ENCODE measurements at regions not wholly inside any gene's neighbourhood (a gene's known extent, or its start where the extent isn't known, plus 50 kb on each side); places are given as distances from the start of the nearest gene placed in this dataset.

- no peak for DNase-seq
Measured at GRCh38 chr4:180462116-180462515, 1781.1 kb upstream of the TENM3 start.

- no peak for DNase-seq
Measured at GRCh38 chr4:180465364-180465763, 1777.8 kb upstream of the TENM3 start.

GRCh38 chr4:180483036-180483435 is 1760.2 kb upstream of the TENM3 start:
- no peak for DNase-seq

GRCh38 chr4:180485407-180485806 is 1757.8 kb upstream of the TENM3 start:
- DNase-seq = no peak

GRCh38 chr4:180486342-180486741 is 1756.9 kb upstream of the TENM3 start:
- no peak for DNase-seq

GRCh38 chr4:180489787-180490186 is 1753.4 kb upstream of the TENM3 start:
- no peak for DNase-seq

GRCh38 chr4:180491210-180491609 is 1752.0 kb upstream of the TENM3 start:
- DNase-seq = no peak

- no peak for DNase-seq
Measured at GRCh38 chr4:180493299-180493698, 1749.9 kb upstream of the TENM3 start.

GRCh38 chr4:180500154-180500553 is 1743.0 kb upstream of the TENM3 start:
- DNase-seq = no peak

GRCh38 chr4:180512801-180513475 is 1730.3 kb upstream of the TENM3 start:
- DNase-seq = no peak

GRCh38 chr4:180518906-180519305 is 1724.3 kb upstream of the TENM3 start:
- DNase-seq = no peak

GRCh38 chr4:180521181-180521580 is 1722.0 kb upstream of the TENM3 start:
- no peak for DNase-seq

GRCh38 chr4:180525523-180526077 is 1717.6 kb upstream of the TENM3 start:
- DNase-seq = no peak

GRCh38 chr4:180528003-180528402 is 1715.2 kb upstream of the TENM3 start:
- no peak for DNase-seq

- no peak for DNase-seq
Measured at GRCh38 chr4:180530787-180531186, 1712.4 kb upstream of the TENM3 start.

- DNase-seq = no peak
Measured at GRCh38 chr4:180532691-180533090, 1710.5 kb upstream of the TENM3 start.

- no peak for DNase-seq
Measured at GRCh38 chr4:180538384-180539057, 1704.7 kb upstream of the TENM3 start.

GRCh38 chr4:180539284-180539683 is 1703.9 kb upstream of the TENM3 start:
- DNase-seq = no peak

- DNase-seq = no peak
Measured at GRCh38 chr4:180541678-180542077, 1701.5 kb upstream of the TENM3 start.

GRCh38 chr4:180542445-180543100 is 1700.6 kb upstream of the TENM3 start:
- no peak for DNase-seq

- no peak for DNase-seq
Measured at GRCh38 chr4:180550106-180550505, 1693.1 kb upstream of the TENM3 start.

GRCh38 chr4:180557348-180557747 is 1685.9 kb upstream of the TENM3 start:
- DNase-seq = no peak

- no peak for DNase-seq
Measured at GRCh38 chr4:180557950-180558349, 1685.3 kb upstream of the TENM3 start.

- DNase-seq = no peak
Measured at GRCh38 chr4:180558427-180558826, 1684.8 kb upstream of the TENM3 start.
